Neural progenitor cell (in vitro differentiated cells): ENCODE measurements at regions not wholly inside any gene's neighbourhood (a gene's known extent, or its start where the extent isn't known, plus 50 kb on each side); places are given as distances from the start of the nearest gene placed in this dataset.

Experiments used
- CTCF ChIP-seq: fragments of 200-600 bp; sonication (generic); IDR thresholded peaks from 2 replicates; pipeline ENCODE4 v1.5.1; 2017; ENCODE audit warnings: antibody characterized with exemption, mild to moderate bottlenecking
- EZH2 ChIP-seq: fragments of 200-600 bp; sonication (generic); IDR thresholded peaks from 2 replicates; pipeline ENCODE4 v1.6.1; 2017; ENCODE audit warnings: antibody characterized with exemption, mild to moderate bottlenecking, moderate library complexity
- EZH2phosphoT487 ChIP-seq: fragments of 200-600 bp; sonication (generic); IDR thresholded peaks from 2 replicates; pipeline ENCODE4 v1.6.1; 2017; ENCODE audit warnings: antibody characterized with exemption

- TF ChIP-seq EZH2 (no peak), CTCF (no peak), EZH2phosphoT487 (no peak)
Observed at GRCh38 chr2:219973136-219973535, 345.7 kb downstream of the SLC4A3 start.
